CD1c-positive myeloid dendritic cell (primary cell): ENCODE measurements at regions not wholly inside any gene's neighbourhood (a gene's known extent, or its start where the extent isn't known, plus 50 kb on each side); places are given as distances from the start of the nearest gene placed in this dataset.
"Not testable (repeated sequence)": the region's sequence is repeated elsewhere in the genome, so short reads cannot be mapped to it uniquely, and the experiment has no call there.

Experiments
- DNase-seq: peaks from one replicate; pipeline ENCODE4 v3.0.0-alpha.2; 2016; ENCODE audit errors: extremely low spot score

DNA sequence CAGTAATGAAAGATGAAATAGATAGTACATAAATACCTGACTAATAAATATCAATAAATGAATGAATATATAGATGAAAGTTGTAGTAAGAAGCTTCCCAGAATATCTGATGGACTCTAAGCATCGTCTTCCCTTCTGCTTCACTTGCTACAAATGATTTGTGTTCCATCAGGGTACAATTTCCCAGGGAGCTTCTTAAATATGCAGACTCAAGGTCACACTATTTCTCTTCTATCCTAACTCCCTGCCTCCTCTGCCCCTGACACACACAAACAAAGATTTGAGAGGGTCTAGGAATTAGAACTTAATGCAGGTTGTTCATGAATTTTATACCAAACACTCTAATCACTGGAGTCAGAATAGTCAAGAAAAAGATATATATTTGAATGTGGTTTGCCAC lies 415.9 kb upstream of the TMPRSS15 start:
- DNase-seq, result no peak

DNA sequence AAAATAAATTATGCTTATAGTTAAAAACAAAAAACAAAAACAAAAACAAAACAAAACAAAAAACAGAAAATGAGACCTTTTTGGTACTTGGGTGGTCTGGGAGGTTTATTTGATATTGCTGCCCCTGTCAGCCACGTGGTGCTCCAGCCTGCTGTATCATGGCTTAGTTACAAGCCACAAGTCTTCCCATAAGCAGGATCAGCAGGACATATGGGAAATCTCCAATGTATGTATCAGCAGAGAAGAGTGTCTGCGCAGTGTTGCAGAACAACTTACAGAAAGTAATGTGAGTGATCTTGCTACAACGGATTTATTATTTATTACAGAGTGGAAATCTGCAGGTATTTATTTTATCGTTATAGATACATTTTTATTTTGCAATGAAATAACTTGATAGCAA lies 423.0 kb upstream of the TMPRSS15 start:
- DNase-seq, result no peak

DNA sequence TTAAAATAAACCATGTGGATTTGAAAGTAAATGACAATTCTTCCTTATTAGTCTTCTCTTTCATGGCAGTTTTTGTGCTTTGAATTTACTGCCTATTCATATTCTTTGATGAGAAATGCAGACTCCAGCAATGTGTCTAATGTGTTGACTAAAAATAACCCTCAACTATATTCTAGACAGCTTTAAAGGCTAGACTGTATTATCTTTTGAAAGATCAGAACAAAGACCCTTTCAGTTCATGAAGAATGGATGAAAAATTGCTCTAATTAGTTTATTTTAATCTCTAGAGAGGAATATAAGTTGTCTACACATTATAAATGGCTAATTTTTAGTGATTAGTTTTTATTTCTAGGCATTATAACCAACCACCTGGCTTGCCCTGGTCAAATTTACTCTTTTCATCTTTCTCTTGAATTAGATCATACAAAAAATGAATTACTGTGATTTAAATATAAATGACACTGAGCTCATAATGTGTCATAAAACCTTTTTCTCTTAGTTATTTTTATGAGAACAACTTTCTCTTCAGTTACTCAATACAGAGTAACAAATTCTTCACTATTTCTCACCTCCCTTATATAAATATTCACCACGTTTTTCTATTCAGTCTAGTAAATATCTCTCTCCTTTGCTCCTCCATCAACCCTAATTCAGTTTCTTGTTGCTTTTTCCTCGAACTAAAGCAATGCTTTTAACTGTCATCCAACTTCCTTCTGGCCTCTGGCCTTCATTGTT lies 428.5 kb upstream of the TMPRSS15 start:
- no peak for DNase-seq

DNA sequence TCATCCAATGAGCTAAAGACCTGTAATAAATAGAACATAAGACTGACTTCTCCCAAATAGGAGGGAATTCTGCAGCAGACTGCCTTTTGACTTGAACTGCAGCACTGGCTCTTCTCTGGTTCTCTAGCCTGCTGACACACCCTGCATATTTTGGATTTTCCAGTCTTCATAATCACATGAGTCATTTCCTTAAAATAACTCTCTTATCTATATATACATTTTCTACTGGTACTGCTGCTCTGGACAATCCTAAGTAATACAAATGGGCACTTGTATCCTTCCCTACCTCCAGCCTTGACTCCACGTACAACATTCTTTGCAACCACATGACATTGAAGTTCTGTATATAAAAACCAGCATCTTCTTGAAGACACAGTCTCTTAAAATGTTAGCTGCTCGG lies 429.4 kb upstream of the TMPRSS15 start:
- no peak for DNase-seq

DNA sequence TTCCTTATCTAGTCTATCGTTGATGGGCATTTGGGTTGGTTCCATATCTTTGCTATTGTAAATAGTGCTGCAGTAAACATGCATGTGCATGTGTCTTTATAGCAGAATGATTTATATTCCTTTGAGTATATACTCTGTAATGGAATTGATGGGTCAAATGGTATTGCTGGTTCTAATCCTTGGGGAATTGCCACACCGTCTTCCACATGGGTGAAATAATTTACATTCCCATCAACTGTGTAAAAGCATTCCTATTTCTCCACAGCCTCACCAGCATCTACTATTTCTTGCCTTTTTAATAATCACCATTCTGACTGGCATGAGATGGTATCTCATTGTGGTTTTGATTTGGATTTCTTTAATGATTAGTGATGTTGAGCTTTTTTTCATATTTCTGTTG lies 430.5 kb upstream of the TMPRSS15 start:
- DNase-seq, result not testable (repeated sequence)

DNA sequence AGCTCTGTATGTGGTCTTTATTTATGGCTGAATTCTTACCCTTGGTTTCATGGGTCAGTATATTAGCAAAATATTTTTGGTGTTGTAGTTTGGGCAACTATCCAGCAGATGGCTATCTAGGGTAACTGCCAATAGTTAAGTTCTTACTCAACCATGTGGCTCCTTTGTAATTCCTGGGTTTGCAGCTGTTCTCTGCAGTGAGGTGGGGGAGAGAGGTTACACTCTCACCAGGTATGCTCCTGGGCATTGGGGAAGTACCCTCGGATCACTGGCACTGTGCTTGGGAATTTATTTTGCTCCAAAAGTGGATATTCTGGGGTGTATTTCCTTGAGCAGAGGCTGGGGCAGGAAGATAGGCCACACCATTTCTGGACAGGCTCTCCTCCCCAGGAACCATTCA lies 436.7 kb upstream of the TMPRSS15 start:
- no peak for DNase-seq

DNA sequence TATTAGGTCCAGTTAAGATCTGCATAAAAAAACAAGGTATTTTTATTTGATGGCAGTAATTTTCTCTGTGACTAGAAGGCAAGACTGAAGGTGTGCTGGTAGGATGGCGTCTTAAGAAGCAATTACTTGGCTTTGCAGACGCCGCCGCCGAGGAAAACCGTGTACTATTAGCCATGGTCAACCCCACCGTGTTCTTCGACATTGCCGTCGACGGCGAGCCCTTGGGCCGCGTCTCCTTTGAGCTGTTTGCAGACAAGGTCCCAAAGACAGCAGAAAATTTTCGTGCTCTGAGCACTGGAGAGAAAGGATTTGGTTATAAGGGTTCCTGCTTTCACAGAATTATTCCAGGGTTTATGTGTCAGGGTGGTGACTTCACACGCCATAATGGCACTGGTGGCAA lies 454.0 kb upstream of the TMPRSS15 start:
- DNase-seq, result not testable (repeated sequence)

DNA sequence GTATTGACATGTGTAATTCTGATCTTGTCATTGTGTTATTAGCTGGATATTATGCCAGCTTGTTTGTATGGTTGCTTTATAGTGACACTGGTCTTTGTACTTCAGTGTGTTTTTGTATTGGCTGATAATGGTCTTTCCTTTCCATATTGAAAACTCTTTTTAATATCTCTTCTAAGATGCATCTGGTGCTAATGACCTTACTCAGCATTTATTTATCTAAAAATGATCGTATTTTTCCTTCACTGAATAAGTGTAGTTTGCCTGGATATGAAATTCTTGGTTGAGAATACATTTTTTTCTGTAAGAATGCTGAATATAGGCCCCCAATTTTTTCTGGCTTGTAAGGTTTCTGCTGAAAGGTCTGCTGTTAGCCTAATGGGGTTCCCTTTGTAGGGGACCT lies 465.5 kb upstream of the TMPRSS15 start:
- DNase-seq, result no peak

DNA sequence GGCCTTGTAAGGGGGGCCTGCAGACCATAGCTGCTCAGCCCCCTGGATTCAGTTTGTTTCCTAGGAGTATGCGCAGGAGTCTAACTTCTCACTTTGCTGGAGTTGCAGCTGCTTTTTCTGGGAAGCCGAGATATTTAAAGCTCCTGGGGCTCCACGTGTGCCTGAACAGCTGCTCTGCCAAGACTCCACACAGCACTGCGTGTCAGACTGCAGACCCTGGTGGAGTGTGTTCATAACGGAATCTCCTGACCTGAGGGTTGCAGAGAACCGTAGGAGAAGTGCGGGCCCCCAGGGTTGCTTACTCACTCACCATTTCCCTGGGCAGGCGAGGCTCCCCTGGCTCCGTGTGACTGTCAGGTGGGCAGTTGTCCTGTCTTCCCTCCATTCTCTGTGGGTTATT lies 474.3 kb upstream of the TMPRSS15 start:
- no peak for DNase-seq

DNA sequence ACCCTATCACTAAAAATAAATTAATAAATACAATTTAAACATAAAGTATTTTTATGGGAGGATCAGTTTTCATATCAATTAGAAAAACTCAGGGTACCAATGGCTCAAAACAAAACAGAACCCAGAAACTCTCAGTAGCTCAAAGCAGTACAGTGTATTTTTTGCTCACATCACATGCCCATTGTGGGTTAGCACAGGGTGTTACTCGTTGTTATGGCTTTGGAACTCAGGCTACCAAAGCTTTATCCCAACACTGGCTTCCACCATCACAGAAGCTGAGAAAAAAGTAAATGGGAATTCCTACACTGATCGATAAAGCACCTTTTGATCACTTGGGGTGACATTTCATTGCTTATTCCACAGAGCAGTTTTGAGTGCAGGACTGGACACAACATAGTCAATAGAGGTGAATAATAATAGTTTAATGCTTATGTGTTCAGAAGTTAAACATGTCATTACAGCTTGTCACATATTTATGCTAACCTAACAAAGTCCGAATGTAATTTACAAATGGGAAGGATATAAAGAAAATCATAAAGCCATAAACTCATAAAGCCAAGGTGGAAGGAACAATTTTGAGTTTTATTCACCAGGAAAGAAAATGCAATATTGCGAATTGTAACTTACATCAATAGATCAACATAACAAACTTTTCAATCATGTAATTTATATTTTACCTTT lies 484.5 kb upstream of the TMPRSS15 start:
- no peak for DNase-seq

DNA sequence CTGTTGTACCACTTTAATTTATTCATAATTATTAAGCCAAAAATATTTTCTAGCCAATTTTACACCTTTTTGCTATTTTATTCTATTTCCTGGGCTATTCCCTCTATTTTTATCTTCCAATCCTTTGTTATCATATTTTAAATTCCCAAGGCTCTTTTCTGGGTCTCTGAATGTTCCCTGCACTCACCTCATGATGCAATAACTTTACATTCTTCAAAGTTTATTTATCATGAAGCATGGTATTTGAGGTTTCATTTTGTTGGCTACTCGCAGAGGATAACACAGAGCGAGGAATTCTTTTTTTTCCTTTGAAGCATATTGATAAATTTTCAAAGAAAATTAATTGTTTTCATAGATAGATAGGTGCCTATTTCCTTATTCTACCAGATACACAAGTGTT lies 489.8 kb upstream of the TMPRSS15 start:
- no peak for DNase-seq

DNA sequence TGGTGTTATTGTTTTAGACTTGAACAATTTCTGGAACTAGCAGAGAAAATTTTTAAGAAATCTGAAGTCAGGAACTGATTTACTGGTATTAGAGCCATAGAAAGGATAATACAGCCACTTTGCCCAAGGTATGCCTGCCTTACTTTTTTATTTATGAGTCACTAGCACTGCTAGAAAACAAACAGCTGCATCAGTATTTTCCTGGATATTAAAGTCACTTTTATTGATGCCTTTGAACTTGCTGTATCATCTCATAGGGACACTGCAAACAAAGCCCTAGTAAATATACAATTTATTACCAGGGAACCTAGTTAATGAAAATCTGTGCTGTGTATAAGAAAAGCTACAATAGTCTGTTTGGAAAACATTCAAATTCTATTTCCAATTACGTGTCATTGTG lies 490.8 kb upstream of the TMPRSS15 start:
- no peak for DNase-seq

DNA sequence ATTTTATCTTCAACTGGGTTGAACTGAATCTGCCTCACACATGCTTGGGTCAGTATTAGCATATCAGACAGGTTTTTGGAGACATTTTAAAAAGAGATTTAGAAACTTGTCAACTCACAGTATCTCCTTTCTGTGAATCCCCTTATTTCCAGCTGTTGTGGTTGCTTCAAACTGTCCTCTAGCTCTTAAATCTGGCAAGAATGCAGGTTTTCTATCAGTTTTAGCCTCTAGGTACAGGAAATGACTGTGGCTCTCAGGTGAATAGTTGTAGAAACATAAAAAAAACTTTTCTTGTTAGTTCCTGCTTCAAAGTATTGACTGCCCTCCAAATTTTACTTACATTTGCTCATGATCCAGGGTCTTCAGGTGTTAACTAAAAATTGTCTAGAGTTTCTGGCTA lies 495.7 kb upstream of the TMPRSS15 start:
- no peak for DNase-seq

DNA sequence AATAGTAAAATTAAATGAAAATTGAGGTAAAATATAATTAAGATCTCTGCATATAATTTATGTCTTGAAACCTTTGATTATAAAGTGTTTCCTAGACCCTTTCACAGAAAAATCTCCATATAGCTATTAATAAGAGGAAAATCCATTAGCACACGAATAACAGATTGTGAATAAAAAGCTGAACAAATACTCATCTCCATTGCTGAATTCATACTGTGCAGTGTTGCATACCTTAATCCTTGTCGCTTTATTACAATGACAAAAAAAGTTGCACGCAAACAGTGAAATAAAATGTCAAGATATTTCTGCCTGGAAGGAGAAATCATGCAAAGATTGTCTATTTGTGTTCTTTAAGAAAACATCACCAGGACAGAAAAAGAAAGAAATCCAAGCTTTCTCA lies 499.1 kb upstream of the TMPRSS15 start:
- DNase-seq, result no peak

DNA sequence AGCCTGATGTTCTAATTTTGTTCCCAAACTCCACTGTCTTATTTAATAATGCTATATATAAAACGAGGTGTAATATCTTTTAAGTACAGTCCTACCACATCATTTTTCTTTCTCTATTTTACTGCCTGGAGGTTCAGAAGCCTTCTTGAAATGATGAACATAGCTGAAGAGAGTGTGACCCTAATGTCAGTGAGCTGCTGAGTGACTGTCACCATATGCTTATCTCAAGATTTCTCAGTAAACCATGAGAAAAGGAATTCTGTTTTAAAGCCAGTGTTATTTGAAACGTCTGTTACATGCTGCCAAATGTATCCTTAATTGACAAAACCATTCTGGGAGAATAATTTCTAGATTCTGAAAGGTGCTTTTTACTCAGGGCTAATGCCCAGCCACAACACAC lies 503.5 kb upstream of the TMPRSS15 start:
- no peak for DNase-seq

DNA sequence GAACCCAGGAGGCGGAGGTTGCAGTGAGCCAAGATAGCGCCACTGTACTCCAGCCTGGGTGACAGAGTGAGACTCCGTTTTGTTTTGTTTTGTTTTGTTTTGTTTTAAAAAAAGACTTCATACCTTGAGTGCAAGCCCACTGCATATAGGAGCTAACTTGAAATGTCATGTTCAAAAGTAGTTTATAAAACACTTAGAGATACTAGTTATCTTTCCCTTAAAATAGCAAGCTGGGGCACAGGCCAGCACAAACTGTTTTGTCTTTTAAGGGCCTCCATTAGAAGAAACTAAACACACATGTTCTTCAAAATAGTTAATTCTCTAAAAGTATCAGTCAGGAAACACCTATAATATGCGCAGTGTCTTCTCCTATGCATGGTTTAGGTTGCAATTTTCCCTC lies 505.1 kb upstream of the TMPRSS15 start:
- DNase-seq, result no peak

DNA sequence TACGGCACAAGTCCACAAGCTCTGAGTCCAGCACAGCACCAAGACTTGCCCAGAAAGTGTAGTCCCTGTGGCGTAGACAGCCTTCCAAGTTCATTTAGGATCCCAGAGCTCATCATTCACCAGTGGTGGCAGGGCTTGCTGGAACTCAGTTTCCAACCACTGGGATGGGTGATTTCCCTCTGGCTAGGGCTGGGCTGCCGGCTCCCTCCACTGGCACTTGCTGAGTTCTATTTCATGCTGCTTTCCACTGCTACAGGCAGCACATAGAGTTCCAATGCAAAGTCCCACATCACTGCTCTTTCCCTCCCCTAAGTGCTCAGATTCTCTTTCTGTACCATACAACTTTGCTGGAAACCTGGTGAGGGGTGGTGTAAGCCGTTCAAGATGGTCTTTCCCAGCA lies 510.3 kb upstream of the TMPRSS15 start:
- DNase-seq, result no peak

DNA sequence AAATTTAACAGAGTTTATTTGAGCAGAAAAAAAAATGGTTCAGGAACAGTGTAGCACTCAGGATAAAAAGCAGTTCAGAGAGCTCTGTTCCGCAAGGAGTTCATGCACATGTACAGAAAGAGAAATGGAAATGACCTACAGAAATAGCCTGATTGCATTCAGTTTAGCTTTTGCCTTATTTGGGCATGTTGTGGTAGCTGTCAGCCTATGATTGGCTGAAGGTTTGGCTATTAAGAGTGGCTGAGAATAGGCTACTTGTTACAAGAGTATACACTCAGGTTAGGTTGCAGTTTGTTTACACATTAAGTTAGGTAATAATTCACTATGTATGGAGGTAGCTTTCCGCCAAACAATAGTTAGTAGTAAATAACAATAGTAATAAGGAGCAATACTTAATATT lies 511.0 kb upstream of the TMPRSS15 start:
- DNase-seq, result no peak

DNA sequence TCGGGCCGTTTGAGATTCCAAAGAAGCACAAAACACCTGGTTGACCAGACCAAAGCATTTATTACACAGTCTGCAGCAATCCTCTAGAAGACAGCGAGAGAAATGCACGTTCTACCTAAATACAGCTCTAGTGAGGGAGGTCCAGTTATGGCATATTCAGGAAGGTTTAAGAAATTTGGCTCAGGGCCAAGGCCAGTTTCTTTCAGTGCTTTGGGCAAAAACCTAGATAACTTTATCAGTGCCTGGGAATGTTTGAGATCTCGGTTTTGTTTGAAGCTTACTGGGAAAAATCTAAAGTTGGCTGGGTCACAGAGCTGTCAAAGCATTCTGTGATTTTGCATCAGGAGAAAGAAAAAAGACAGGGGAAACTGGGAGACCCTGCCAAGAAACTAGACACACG lies 514.0 kb upstream of the TMPRSS15 start:
- DNase-seq, result no peak

DNA sequence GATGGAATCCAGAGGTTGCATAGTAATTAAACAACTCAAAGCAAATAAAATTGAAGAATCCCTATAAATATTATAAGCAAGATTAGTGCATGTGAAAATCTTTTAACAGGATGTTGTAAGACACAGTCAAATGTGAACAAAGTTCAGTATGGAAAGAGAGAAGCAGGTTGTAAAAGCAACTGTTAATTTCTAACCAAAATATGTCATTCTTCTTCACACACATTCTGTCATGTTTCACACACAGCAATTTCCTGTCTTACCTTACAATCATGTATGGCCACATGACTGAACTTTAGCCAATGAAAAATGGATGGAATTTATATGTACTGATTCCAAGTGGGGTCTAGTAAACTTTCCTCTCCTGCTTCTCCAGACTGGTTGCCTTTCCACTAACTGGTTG lies 527.7 kb upstream of the TMPRSS15 start:
- no peak for DNase-seq

DNA sequence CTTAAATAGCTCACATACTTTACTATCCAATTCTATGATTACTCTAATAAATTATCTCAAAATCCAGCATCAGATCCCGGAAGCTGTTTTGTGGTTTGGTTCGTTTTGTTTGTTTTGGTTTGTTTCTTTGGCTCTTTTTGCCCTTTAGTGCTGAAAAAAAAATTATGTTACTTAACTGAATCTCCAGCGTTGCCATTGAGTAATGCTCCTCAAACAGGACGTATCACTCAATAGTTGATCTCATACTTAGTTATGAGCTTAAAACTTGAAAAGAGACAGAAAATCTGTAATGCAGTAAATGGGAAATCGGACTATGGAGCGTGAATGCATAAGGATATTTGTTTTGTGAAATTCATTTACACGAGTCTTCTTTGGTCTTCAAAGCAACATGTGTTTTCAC lies 533.8 kb upstream of the TMPRSS15 start:
- no peak for DNase-seq

DNA sequence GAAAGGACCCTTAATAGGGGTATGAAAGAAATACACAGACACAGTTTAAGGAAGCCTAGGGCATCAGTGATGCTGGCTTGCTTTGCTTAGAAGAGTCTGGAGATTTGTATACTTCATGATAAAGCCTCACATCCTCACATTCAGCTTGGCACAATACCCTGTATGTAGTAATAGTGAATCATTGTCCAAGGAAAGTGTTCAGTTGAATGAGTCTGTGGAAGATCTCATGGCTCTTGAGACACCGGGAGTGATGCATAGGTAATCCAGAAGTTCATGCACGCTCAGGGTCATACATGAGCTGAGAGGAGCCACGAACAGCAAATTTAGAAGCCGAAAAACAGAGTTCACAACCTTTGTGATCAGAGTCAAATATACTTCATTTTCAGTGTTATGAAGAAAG lies 537.2 kb upstream of the TMPRSS15 start:
- no peak for DNase-seq

DNA sequence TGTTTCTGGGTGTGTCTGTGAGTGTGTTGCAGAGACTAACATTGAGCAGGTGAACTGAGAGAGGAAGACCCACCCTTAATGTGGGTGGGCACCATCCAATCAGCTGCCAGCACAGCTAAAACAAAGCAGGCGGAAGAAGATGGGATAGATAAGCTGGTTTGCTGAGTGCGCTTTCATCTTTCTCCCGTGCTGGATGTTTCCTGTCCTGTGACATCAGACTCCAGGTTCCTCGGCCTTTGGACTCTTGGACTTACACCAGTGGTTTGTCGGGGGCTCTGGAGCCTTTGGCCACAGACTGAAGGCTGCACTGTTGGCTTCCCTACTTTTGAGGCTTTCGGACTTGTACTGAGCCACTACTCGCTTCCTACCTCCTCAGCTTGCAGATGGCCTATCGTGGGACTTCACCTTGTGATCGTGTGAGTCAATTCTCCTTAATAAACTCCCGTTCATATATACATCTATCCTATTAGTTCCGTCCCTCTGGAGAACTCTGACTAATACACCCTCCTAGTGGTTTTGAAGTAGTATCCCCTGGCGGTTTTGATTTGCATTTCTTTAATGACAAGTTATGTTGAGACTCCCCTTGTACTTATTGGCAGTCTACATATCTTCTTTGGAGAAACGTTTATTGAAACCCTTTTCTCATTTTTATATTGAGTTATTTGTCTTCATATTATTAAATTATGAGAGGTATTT lies 546.6 kb upstream of the TMPRSS15 start:
- no peak for DNase-seq
